Inflammatory macrophage (primary cell): ENCODE measurements at regions not wholly inside any gene's neighbourhood (a gene's known extent, or its start where the extent isn't known, plus 50 kb on each side); places are given as distances from the start of the nearest gene placed in this dataset.

Source experiments
- DNase-seq, 2 donors: peaks; one replicate each; pipeline ENCODE4 v3.0.0-alpha.2; 2020 to 2022

DNA sequence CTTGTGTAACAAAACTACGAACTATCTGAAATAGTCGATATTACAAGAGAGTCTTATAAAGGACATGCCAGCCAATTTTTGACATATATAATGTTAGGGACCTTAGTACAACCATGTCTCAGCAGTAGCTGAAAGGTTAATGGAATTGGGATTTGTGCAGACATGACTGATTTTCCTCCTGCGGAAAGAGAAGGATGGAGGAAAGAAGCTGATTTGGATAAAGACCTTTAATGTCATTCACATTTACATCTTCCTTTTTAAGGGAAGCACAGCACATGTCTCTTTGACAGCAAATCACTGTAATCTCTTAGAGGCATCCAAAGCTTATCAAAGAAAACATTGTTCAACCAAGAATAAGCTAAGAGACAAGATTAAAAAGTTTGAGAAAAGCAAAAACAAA lies 1976.2 kb upstream of the IGFBP7 start:
- DNase-seq: no peak

DNA sequence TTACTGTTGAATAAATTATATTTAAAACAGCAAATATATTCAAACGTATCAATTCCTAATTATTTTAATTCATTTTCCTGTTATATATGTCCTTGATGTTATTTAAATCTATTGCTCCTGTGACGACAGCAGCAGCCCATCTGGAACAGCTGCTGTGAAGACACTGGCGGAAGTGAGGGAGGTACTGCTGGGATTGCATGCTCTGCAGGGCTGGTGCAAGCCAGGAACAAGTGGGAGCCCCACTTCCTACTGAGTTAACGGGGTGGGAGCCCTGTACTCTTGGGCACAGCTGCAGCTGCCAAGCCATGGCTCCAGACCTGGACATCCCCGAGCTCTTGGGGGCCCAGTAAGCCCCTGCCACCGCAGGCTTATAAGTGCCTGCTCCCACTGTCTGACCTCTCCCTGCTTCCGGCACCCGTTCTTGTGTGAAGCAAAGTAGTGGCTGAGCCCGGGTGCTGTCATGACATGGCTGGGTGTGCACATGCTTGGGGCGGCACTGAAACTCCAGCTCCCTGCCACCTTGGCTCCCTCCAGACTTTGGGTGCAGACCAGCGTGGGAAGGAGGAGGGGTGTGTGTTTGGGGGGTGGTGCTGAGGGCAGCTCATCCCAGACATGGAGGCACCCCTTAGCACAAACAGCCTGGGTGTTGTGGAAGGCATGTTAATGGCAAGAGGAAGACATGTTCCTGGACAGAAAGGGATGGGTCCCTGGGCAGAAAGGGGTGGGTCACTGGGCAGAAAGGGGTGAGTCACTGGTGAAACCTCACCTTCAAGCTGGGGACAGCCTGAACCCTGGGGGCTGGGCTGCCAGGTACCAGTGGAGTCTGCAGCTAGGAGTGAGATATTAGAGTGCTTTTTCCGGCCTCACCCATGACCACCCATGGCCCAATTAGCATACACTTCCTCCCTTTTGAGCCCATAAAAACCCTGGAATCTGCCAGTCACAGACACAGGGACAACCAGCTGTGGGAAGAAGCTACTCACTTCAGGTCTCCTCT lies 1981.3 kb upstream of the IGFBP7 start:
- no peak for DNase-seq

DNA sequence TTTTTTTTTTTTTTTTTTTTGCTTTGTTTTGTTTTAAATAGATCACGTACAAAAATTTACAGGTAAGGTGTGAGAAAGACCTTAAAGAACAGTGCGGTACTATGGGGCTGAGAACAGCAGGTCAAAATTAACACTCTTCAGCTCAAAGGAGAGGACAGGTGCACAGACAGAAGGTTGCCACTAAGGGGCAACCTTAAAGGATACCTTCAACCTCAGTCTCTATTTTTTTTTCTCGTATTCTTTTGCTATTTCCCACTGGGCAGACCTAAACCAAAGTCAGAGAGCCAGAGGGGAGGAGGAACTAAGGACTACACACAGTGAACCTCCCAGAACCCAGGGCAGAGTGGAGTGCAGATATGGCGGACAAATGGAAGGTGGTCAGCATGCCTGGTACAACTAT lies 1984.3 kb upstream of the IGFBP7 start:
- DNase-seq: no peak

DNA sequence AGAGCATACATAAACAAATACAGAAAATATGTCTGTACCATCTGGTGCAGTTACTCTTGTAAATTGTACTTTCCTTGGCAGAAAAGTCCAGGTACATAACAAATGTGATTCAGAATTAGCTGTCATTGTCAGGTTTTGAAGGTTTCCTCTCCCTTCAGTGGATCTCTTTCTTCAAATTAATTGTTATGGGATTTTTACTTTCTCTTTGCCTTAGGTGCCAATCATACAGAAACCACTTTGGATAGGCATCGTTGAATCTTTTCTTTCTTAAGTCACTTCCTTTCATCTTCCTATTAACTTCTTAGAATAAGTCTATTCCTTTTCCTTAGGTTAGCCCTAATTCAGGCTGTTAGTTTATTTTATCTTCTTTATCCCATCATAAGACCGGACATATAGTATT lies 1992.1 kb upstream of the IGFBP7 start:
- no peak for DNase-seq

DNA sequence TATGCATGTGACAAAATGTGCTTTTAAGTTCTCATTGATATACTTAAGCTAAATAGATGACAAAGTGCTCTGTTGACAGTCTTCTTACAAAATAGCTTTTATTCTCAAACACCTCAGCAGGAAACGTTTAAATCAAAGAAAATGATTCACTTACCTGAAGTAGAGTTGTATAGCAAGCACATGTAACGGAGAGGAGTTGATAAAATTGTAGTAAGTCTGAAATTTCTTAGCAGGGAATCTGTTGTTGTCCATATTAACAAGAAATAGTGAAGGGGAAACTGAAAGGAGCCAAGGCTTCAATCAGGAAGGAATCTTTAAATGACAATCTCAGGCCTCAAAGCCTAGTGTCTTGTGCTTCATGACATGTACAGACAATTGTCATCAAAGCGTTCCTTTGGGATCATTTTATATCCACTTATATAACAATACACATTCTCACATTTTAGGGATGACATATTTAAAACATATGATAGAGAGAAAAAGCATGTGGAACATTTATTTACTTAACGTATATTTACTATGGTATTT lies 2010.2 kb upstream of the IGFBP7 start:
- no peak for DNase-seq

DNA sequence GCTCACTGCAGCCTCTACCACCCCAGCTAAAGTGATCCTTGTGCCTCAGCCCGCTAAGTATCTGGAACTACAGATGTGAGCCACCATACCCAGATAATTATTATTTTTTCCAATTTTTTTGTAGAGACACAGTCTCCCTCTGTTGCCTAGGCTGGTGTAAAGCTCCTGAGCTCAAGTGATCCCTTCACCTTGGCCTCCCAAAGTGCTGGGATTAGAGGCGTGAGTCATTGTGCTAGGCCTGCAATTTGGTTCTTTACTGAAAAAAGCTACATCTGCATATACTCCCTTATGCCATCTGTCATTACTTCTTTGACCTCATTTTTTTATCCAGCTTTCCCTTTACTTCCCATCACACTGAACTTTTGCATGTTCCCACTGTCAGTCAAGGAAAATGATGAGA lies 2012.4 kb upstream of the IGFBP7 start:
- no peak for DNase-seq

DNA sequence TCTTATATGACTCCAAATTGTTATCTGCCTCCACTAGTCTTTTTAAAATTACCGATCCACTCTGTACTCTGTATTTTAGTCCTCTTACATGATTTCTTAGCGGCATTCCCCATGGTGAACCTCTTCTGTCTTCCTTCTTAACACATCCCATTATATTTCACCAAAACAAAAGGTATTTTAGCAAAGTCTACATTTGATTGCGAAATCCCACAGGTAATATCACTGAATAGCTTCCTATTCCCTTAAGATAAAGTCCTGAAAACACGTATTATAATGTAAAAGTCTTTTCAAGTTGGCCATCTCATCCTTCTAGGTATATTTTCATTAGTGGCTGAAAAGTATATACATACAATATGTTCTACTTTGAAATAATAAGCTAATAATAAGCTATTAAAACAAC lies 2016.0 kb upstream of the IGFBP7 start:
- DNase-seq: no peak

DNA sequence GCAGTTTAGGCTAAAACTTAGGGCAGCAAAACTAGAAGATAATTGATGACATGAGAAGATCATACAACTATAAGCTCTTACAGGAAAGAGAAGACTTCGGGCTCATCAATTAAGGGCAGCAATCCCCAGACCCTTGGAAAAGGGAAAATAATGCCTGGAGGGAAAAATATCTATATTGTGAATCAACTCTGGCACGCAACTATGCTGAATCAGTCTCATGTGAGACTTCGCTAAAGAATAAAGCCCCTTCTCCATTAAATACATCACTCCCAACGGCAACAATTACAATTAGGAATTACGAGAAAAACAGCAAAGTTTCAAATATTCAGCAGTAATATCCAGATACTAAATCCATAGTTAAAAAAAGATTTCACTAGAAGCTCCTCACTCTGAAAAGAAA lies 2016.8 kb upstream of the IGFBP7 start:
- DNase-seq: no peak

DNA sequence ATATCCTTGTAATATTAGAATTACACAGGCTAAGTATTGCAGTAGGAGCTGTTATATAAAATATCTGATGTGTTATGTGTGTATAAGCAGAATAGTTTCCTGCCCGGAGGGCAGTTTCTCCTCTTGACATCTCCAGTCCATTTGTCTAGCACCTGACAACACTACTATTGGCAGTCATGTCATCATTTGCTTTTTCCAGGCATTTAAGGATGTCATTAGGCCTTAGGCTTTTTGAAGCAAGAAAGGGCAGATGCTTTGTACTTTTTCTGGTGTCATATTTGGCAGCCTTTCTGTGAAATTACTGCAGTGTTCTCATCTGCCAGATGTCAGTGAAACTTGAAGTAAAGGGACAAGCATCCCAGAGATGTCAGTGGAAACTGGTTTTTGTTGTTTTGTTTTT lies 2017.6 kb upstream of the IGFBP7 start:
- no peak for DNase-seq

DNA sequence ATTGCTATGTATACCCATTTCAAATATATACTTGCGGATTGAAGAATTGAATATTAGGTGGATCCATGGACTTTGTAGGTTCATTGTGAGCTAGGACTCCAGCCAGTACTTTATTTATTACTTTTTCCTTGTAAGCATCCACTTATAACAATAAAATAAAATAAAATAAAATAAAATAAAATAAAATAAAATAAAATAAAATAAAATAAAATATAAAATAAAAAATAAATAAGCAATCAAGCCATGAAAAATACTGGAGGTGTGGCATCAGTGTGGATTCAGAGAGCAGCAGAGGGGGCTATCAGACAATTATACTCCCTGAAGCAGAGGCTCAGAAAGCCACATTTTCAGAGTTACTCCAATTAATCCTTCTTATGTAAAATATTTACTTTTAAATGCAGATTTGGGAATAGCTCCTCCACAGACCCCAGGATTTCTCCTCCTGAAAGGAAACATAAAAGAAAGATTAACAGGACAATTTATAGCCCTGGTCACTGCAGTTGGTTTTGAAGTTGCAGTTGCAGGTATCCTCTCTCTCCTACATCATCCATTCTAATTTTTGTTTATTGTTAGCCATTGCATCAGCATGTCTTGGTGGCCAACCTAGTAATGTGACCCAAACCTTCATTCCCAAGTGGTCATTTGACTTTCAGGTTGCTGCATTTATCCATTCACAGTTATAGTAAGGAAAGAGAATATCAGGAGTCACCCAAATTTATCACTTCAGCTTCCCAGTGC lies 2025.2 kb upstream of the IGFBP7 start:
- no peak for DNase-seq

DNA sequence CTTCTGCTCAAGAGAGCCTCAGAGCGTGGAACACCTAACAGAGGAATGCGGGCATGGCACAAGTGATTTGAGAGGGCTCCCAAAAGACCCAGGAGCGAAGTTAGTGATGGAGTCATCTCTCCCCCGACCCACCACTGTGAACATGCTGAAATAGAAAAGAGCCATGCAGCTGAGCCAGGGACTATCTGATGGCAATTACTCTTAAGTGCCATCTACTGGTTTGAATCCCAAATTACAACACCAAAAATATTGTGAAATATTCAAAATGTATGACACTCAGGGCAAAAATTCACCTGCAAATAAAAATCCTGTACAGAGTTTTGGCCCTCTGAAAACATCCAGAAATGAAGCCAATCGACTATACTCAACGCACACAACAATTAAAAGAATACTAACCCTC lies 2038.9 kb upstream of the ADGRL3 start:
- DNase-seq: peak in 1 of 2 donors; percentile 5

DNA sequence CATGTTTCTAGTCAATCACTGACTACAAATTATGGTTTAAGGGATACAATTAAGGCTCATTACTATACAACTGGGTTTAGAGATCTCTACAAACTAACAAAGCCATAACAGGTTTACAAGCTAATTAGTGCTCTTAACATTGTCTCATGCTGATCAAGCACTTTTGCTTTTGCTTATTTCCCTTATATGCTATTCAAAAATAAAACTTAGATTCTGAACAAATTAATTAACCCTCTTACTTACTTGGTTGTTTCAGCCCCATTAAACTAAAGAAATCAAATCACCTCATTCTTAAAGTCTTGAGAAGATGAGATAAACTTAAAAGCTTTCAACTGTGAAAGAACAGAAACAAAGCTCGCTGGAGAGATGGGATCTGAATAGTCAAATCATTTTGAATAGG lies 2024.5 kb upstream of the ADGRL3 start:
- DNase-seq: no peak

DNA sequence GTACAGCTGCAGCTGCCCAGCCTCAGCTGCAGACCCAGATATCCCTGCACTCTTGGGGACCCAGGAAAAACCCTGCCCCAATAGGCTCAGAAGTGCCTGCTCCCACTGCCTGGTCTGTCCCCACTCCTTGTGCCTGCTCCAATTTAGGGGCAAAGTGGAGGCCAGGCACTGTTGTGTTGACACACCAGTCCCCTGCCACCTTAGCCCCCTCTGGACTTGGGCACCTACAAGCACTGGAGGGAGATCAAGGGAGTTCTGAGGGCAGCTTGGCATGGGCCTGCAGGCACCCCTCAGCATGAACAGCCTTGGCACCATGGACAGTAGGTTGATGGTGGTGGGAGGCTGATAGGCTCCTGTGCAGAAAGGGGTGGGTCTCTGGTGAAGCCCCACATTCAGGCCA lies 2020.8 kb upstream of the ADGRL3 start:
- no peak for DNase-seq

DNA sequence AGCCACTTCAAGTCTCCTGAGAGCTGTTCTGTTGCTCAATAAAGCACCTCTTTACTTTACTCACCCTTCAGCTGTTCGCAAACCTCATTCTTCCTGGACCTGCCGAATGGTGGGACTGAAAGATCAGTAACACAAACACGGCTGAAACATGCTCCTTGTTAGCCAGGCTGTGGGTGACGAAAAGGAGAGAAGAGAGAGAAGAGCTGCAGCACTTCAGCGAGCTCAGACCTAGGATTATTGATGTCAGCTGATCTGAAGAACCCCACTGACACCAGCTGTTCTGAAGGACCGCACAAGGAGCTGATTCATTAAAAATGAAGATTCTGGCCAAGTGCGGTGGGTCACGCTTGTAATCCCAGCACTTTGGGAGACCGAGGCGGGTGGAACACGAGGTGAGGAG lies 2020.0 kb upstream of the ADGRL3 start:
- no peak for DNase-seq

DNA sequence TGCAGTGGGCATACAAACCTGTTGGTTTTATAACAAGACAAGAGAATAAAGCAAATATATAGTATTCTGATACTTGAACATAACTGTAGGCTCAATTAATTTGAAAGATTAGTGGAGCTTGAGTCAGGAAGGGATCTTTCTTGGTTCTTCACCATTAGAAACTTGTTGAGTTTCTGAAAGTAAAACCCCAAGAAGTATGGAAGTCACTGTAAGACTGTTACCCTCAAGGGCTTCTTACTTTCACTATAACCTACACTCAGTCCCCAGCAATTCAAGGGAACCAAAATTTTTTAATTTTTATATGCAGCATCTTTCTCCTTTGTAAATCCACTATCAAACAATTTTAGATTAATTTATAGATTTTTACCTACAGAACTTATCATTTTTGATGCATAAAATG lies 2019.2 kb upstream of the ADGRL3 start:
- DNase-seq: no peak

DNA sequence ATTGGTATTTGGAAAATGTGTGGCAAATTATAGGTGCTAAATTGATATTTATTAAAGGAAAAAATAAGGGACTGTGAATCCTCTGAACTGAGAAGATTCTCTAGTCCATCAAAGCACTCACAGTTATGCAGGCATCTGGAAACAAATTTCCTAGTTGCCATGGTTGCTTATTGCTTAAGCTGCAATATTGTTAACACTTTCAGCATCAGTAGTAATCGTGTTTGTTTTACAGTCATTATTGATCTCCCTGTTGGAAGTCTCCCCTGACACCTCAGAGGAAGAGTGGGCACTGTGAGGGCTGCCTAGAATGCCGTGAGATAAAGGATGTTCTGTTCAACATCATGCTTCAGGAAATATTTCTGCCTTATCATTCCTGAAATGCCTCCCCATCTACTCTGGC lies 2004.3 kb upstream of the ADGRL3 start:
- no peak for DNase-seq

DNA sequence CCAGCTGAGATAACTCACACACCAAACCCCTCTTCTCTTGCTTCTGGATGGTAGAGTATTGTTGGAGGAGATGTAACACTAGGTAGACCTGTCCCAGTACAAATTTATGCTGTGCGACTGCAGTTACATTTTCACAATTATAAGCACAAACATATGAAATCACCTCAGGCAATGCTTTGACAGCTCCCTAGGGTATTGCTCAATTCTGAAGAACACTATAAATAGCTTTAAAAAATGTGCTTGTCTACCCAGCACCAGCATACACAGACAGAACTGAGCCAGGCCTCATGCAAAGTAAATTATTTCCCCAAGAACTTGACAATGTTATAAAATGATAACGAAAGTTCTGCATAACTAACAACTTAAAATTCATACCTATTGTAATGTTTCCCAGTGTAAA lies 1999.1 kb upstream of the ADGRL3 start:
- DNase-seq: no peak

DNA sequence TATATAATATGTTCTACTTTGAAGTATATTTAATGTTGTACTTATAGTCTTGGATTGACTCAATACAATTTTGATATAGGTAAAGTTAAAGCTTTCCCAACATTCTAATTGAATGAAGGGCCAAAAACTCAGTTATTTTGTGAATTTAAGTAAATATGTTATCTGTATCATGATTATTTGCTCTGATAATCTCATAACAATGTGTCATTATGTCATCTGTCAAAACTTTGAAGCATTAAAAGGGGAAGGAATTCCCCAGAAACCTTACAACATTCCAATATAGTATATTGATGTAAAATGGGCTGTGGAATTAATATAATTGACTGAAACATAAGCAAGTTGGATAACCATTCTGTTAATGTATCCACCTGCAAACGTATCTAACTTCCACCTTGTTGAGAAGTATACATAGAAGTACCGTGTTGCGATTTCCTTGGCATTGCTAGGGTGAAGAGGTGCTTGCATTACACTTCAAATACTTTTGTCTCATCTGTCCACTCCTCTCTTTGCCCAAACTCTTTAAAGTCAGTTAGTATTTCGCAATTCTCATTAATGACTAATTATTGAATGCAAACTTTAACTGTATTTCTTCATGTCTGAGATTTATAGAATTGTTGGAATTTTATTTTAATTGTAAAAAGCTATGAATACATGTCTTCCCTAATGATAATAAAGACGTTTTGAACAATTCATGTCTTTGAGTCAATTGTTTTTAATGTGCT lies 1982.1 kb upstream of the ADGRL3 start:
- no peak for DNase-seq

DNA sequence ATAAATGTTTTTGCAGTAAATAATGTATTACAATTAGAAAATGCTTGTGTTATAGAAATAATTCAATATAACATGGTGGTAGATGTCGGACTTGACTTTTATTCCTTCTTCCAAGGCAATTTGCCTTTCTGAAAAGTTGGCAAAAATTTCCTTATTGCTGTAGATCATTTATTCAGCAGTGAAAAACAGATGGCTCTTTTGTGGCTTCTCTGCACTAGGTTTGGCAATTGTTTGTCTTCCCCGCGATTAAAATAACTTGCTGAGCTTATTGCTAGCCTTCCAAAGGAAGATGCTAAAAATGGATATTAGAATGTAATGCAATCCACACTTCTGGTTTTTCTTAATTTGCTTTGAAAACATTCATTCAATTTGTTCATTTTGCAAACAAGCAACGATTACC lies 1977.9 kb upstream of the ADGRL3 start:
- DNase-seq: no peak

DNA sequence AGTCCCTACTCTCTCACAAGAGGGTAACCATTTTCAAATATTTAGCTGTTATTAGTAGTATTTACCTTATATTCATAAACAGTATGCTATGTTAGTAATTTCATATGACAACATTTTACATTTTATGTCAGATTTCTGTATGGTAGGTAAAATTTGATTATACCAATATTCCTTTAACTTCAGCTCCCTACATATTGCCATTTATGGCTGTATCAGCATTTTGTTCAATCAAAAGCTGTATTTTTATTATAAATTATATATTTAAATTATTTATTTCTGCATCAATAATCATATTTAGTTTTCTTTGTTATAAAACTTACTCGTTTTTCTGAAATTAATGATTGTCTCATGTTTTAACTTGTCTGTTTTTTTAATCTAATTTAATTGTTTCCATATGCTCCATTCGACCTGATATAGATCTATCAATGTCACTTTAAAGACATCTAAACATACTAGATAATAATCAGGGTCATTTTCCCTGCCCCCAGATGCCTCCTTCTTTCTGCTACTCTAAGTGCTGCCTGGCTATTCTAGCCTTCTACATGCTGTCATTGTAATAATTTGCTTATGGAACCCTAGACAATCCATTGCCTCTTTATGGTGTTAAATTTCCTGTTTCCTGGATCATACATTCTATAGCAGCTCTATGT lies 1976.7 kb upstream of the ADGRL3 start:
- no peak for DNase-seq

DNA sequence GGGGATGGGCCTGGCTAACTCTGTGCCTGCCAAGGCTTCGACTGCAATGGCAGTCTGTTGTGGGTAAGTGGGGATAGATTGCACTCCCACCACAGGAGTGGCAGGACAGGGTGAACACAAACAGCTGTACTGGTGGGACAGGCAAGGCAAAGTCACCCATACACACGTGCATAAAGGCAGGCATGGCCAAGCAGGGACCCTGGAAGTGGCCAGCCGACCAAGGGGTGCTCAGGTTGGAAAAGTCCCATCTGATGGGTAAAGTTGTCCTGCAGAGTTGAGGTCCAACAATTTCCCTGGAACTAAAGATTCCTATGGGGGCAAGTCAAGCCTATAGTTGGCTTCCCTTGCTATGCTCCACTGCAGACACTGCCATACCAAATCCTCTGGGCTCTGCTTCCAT lies 1961.9 kb upstream of the ADGRL3 start:
- DNase-seq: no peak

DNA sequence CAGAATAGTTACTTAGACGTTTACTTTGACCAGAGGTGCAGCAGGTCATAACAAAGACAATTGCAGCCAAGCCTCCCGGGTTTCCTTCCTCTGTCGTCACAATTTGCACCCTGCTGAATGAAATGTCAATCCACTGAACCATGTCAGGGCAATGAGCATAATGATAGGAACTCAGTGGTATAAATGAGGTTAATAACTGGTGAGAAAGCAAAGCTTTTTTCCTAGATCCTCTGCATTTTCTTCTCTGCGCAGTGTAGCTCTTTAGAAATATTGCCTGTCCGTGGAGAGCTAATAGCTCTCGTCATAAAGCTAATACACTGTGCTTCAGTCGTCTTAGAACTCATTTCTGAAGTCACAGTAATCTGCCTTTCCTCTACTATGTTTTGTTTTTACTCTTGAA lies 1960.1 kb upstream of the ADGRL3 start:
- no peak for DNase-seq

DNA sequence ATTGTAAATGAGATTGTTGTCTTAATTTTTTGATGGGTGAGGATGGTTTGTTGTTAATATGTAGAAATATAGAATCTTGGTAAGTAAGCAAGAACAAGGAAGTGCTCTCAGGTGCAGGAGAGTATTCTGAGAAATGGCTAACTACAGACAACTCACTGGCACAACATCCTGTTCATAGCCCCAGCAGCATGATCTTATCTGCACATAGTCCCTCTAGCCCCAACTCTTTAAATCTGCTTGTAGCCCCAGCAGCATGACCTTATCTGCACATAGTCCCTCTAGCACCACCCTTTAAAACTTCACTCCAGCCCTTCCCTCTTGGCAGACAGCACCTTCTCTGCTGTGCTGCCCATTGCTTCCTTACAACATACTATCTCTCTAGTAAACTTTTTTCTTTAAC lies 1957.1 kb upstream of the ADGRL3 start:
- DNase-seq: no peak
